ENCODE measurements at regions not wholly inside any gene's neighbourhood (a gene's known extent, or its start where the extent isn't known, plus 50 kb on each side); places are given as distances from the start of the nearest gene placed in this dataset.

DNA sequence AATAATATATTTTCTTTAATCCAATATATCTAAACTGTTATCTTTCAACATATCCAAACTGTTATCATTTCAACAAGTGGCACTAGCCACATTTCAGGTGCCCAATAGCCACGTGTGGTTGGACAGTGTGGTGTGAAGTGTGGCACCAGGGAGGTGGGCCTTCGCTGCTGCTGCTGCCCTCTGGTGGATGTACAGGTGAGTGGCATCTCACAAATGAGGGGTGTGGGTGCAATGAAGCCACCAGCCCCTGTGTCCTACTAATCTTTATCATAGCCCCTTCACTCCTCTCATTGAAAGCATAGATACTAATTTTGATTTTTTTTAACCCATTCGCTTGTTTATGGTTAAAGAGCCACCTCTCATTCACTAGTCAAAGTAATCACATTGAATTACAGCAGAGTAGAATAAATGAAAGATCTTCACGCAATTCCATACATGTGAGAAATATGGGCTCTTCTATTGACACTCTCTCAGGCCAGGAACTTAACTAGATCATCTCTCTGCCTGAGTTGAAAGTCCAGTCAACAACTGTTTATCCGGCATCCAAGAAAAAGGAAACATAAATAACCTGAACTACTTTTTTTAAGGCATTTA lies 499.2 kb downstream of the OMA1 start:
- TF ChIP-seq, protein P1, sequence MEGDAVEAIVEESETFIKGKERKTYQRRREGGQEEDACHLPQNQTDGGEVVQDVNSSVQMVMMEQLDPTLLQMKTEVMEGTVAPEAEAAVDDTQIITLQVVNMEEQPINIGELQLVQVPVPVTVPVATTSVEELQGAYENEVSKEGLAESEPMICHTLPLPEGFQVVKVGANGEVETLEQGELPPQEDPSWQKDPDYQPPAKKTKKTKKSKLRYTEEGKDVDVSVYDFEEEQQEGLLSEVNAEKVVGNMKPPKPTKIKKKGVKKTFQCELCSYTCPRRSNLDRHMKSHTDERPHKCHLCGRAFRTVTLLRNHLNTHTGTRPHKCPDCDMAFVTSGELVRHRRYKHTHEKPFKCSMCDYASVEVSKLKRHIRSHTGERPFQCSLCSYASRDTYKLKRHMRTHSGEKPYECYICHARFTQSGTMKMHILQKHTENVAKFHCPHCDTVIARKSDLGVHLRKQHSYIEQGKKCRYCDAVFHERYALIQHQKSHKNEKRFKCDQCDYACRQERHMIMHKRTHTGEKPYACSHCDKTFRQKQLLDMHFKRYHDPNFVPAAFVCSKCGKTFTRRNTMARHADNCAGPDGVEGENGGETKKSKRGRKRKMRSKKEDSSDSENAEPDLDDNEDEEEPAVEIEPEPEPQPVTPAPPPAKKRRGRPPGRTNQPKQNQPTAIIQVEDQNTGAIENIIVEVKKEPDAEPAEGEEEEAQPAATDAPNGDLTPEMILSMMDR (IDR thresholded peaks at IDR 0.05 in 2 of 3, conservative IDR thresholded peaks at IDR 0.05 in 1 of 3; ENCODE audit: borderline replicate concordance in 1 of 3, insufficient read depth in 1 of 3, low read depth in 2 of 3, low read length in 2 of 3), result peak; percentile 20 to 82 (median 78); a peak in 5 of 6 replicates
- TF ChIP-seq EGR1 (IDR thresholded peaks at IDR 0.05; ENCODE audit: low read depth) (no peak), EZH2 (IDR thresholded peaks at IDR 0.05) (no peak), ZNF274 (IDR thresholded peaks at IDR 0.05; ENCODE audit: low read depth, low read length) (no peak)
